ENCODE measurements at regions not wholly inside any gene's neighbourhood (a gene's known extent, or its start where the extent isn't known, plus 50 kb on each side); places are given as distances from the start of the nearest gene placed in this dataset.

DNA sequence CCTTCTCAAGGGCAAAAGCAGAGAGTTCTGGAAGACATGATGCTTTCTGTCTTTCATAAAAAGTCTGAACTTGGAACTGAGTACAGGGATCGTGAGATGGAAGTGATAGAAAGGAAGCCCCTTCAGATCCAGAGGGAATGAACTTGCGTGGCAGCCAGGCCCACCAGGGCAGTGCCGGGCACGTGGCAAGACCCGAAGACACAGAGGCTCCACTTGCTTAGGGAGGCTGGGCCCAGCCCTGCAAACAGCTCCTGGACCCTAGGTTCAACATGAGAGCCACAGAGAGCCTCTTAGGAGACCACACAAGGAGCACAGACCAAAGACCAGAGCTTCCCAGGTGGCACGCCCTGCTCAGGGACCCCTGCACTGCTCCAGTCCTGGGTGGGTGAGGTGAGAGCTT is 155.4 kb upstream of the SMIM21 start:
- H3K4me3 Mint-ChIP-seq (ENCODE audit: low read depth, unreplicated experiment) = no peak overlapping the region
- CTCF ChIA-PET = no interaction called here
- DNase-seq = no peak
- no TSS peak for BruUV-seq (replicated peaks)
- no peaks in the 10 kb centered on the region for H3K27me3 Mint-ChIP-seq (ENCODE audit: unreplicated experiment)
- TF ChIP-seq, protein P1, sequence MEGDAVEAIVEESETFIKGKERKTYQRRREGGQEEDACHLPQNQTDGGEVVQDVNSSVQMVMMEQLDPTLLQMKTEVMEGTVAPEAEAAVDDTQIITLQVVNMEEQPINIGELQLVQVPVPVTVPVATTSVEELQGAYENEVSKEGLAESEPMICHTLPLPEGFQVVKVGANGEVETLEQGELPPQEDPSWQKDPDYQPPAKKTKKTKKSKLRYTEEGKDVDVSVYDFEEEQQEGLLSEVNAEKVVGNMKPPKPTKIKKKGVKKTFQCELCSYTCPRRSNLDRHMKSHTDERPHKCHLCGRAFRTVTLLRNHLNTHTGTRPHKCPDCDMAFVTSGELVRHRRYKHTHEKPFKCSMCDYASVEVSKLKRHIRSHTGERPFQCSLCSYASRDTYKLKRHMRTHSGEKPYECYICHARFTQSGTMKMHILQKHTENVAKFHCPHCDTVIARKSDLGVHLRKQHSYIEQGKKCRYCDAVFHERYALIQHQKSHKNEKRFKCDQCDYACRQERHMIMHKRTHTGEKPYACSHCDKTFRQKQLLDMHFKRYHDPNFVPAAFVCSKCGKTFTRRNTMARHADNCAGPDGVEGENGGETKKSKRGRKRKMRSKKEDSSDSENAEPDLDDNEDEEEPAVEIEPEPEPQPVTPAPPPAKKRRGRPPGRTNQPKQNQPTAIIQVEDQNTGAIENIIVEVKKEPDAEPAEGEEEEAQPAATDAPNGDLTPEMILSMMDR (IDR thresholded peaks at IDR 0.05; ENCODE audit: unreplicated experiment) = no peak
- no peaks in the 10 kb centered on the region for H3K36me3 Mint-ChIP-seq (ENCODE audit: insufficient read depth, unreplicated experiment)
- intact Hi-C loops (cut with micrococcal nuclease; ENCODE audit: unreplicated experiment) = no loop called here
- no peaks in the 10 kb centered on the region for H3K4me1 Mint-ChIP-seq (ENCODE audit: low read depth, unreplicated experiment)
- no peak overlapping the region for H3K27ac Mint-ChIP-seq (ENCODE audit: unreplicated experiment)
- peaks cover 20% of the 10 kb centered on the region for H3K9me3 Mint-ChIP-seq (ENCODE audit: low read depth, unreplicated experiment)

DNA sequence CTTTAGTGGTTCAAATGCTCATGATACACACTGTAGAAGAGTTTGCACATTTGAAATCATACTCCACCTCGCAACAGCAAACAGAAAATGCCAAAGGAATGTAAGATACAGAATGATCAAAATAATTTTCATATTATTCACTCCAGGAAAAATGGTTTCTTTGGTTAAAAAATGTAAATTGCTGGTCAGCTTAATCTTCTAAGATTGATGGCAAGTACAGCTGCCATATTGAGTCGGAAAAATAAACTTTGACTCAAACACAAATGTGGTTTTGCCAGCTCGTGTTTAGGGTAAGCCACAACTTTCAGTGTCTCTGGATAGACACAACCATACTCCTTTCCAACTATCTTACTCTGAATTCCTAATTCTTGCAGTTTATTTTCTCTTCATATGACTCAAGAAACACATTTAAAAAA is 154.9 kb upstream of the SMIM21 start:
- Mint-ChIP-seq H3K27ac (ENCODE audit: unreplicated experiment) (no peak overlapping the region), H3K4me3 (ENCODE audit: low read depth, unreplicated experiment) (no peak overlapping the region), H3K27me3 (ENCODE audit: unreplicated experiment) (no peaks in the 10 kb centered on the region), H3K36me3 (ENCODE audit: insufficient read depth, unreplicated experiment) (no peaks in the 10 kb centered on the region), H3K9me3 (ENCODE audit: low read depth, unreplicated experiment) (peaks cover 24% of the 10 kb centered on the region), H3K4me1 (ENCODE audit: low read depth, unreplicated experiment) (no peaks in the 10 kb centered on the region)
- BruUV-seq (replicated peaks) = no TSS peak
- TF ChIP-seq, protein P1 (IDR thresholded peaks at IDR 0.05; ENCODE audit: unreplicated experiment) = no peak
- no peak for DNase-seq
- CTCF ChIA-PET = no interaction called here
- intact Hi-C loops (cut with micrococcal nuclease; ENCODE audit: unreplicated experiment) = no loop called here

DNA sequence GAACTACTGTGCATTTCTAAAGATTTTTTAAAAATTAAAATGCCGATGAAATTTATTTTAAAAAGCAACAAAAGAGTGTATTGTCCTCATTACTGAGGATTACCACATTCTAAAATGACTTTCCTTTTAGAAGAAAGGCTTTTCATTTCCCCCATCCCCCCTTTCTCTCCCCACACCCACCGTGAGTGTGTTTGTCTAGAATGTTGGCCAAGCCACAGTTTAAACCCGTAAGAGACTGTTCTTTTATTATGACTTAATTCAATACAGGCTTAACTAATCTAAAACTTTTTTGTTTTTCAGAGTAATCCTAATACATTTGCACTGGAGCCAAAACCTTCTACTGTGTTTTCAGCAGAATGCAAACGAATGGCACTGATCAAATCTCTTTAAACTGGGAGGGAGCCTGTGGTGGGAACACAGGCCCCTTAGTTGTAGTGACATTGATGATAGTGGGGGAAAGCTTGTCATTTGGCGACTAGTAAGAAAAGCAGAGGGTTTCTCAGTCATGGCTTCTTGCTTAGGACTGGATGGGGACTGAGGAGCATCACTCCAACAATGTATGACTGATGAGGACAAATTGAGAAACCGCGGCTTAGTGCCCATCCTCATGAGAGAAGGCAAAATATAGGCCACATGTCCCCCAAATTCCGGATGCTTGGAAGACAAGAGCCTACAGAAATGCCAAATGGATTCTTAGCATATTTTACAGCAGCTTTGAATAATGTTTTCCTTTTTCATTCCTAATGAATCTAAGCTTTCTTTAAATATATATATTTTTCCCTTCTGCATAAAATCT is 154.0 kb upstream of the SMIM21 start:
- BruUV-seq (replicated peaks) = no TSS peak
- no peaks in the 10 kb centered on the region for H3K4me1 Mint-ChIP-seq (ENCODE audit: low read depth, unreplicated experiment)

DNA sequence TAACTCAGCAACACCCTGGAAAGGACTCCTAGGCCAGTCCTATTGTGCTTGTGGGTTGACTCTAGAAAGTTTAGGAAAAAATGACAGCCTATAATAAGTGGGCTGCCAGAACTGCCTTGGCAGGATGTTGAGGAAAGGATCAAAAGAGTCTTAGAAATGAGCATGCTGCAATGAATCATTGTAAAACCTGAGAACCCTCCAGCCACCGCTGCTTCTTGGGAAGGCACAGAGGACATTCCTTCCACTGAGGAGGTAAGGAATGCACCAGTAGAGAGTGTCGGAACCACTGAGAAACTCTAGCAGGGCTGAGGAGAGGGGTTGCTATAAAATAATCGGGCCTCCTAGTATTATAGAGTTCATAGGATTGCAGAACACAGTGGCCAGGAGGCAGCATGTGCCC is 146.7 kb upstream of the SMIM21 start:
- no peaks in the 10 kb centered on the region for H3K36me3 Mint-ChIP-seq (ENCODE audit: insufficient read depth, unreplicated experiment)
- CTCF ChIA-PET = no interaction called here
- H3K27ac Mint-ChIP-seq (ENCODE audit: unreplicated experiment) = no peak overlapping the region
- no peak for DNase-seq
- no peak overlapping the region for H3K4me3 Mint-ChIP-seq (ENCODE audit: low read depth, unreplicated experiment)
- H3K4me1 Mint-ChIP-seq (ENCODE audit: low read depth, unreplicated experiment) = no peaks in the 10 kb centered on the region
- no peaks in the 10 kb centered on the region for H3K27me3 Mint-ChIP-seq (ENCODE audit: unreplicated experiment)
- TF ChIP-seq, protein P1 (IDR thresholded peaks at IDR 0.05; ENCODE audit: unreplicated experiment) = no peak
- H3K9me3 Mint-ChIP-seq (ENCODE audit: low read depth, unreplicated experiment) = peaks cover 15% of the 10 kb centered on the region
- BruUV-seq (replicated peaks) = no TSS peak
- intact Hi-C loops (cut with micrococcal nuclease; ENCODE audit: unreplicated experiment) = no loop called here

More for the DNA sequence above, 154.0 kb upstream of the SMIM21 start:
- TF ChIP-seq, protein P1 (IDR thresholded peaks at IDR 0.05; ENCODE audit: unreplicated experiment) = no peak
- Mint-ChIP-seq H3K9me3 (ENCODE audit: low read depth, unreplicated experiment) (peaks cover 21% of the 10 kb centered on the region), H3K27me3 (ENCODE audit: unreplicated experiment) (no peaks in the 10 kb centered on the region), H3K27ac (ENCODE audit: unreplicated experiment) (no peak overlapping the region), H3K36me3 (ENCODE audit: insufficient read depth, unreplicated experiment) (no peaks in the 10 kb centered on the region), H3K4me3 (ENCODE audit: low read depth, unreplicated experiment) (no peak overlapping the region)
- CTCF ChIA-PET = interaction anchor here (0.7 kb wide), 1 partner anchor 92 kb away, joined by 3 read pairs; no protein-coding TSS in a partner anchor
- no peak for DNase-seq
- intact Hi-C loops (cut with micrococcal nuclease; ENCODE audit: unreplicated experiment) = no loop called here

Data from Calu3 (cell line).